ENCODE measurements at regions not wholly inside any gene's neighbourhood (a gene's known extent, or its start where the extent isn't known, plus 50 kb on each side); places are given as distances from the start of the nearest gene placed in this dataset.

- intact Hi-C loops (cut with micrococcal nuclease), result no loop called here
These were observed 202.0 kb upstream of the SNX19 start for GRCh38 chr11:131118247-131118646.

DNA sequence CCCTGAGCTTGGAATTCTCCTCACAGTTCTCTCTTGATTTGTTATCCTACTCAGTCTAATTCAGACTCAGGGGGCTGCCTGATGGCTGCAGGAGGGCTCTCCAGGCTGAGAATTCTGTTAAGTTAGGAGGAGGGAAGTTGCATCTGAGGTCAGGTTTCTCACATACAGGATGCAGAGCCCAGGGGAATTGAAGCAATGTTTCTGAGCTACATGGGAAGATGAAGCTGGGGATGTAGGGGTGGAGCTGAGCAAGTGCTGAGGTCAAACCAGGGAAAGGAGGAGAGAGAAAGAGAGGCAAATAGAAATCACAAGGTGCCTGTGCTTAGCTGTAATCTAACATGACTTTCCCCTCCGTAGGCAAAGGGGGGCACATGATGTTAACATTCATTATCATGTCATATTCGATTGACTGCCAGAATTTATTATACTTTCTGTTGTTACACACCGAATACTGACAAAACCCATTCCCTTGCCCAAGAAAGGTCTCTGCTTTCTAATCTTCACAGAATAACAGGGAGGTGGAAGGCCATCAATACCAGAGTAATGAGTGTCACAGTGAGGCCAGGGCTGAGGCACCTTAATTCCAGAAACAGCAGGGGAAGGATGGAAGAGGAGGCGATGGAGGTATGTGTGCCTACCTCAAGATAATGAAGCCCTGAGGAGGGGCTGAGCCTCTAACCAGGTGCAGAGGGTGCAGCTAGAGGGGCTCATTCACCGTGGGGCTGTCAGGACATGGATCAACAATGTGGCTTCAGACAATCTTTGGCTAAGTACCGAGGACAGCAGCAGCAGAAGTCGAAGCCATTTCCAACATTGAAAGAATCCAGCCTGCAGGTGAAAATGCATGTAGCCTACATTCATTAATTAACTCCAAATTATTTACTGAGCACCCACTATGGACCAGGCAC is 205.4 kb upstream of the SNX19 start:
- intact Hi-C loops (cut with micrococcal nuclease), result no loop called here

GRCh38 chr11:131122448-131122847 is 206.2 kb upstream of the SNX19 start:
- intact Hi-C loops (cut with micrococcal nuclease), result no loop called here

- intact Hi-C loops (cut with micrococcal nuclease), result no loop called here
These were observed 213.2 kb upstream of the SNX19 start for GRCh38 chr11:131129474-131129873.

DNA sequence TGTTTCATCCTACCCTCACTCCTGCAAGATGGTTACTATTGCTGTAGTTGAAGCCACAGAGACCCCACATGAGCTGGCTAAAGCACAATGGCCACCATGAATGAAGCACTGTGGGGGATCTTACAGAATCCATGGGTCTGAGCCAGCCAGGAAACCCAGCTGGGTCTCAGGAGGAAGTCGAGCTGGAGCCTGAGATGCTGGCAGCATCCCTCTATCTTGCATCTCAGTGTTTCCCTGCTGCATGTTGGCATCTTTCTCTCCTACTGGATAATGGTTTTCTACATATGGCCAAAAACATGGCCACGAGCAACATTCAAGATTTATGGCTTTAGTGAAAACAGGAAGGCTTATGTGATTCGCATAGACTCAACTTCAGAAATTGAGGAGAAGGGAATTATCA is 219.3 kb upstream of the SNX19 start:
- intact Hi-C loops (cut with micrococcal nuclease), result no loop called here

- intact Hi-C loops (cut with micrococcal nuclease), result no loop called here
These were observed 220.2 kb upstream of the SNX19 start for GRCh38 chr11:131136486-131136885.

GRCh38 chr11:131137046-131137445 is 220.8 kb upstream of the SNX19 start:
- intact Hi-C loops (cut with micrococcal nuclease), result no loop called here

DNA sequence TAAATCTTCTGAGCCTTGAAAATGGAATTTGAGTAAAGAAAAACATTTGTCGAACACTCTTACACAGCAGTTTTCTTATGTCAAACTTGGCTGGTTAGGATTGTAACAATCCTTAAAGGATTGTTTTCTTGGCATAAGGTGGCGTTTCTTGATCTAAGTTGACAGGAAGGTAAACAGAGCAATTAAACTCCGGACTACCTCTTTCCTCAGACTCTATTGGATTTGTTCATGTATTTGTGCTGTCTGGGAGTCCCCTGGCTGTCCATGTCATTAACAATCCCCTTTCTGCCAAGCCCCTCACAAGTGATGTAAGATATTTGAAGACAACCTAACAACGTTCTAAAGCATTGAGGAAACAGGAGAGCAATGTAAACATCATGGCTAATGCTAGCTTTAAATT is 222.5 kb upstream of the SNX19 start:
- intact Hi-C loops (cut with micrococcal nuclease), result no loop called here

DNA sequence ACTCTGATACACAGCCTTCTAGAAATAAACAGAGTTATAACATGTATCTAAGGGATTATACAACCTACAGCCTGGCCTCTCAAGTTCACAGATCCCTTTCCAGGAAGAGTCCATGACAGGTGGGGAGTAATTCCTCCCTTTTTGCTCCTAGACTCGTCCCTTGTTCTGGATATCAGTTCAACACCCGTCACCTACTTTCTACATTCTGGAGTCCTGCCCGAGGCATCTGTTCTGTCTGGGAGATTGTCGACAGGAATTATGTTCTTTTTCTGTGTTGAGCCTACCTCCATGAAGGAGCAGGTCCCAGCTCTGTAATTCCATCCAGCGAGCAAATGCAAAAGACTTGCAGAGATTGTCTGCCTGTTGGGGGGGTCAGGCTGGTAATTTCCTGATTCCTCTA is 224.6 kb upstream of the NTM start:
- intact Hi-C loops (cut with micrococcal nuclease), result no loop called here

GRCh38 chr11:131146827-131147490 is 223.5 kb upstream of the NTM start:
- intact Hi-C loops (cut with micrococcal nuclease), result no loop called here

DNA sequence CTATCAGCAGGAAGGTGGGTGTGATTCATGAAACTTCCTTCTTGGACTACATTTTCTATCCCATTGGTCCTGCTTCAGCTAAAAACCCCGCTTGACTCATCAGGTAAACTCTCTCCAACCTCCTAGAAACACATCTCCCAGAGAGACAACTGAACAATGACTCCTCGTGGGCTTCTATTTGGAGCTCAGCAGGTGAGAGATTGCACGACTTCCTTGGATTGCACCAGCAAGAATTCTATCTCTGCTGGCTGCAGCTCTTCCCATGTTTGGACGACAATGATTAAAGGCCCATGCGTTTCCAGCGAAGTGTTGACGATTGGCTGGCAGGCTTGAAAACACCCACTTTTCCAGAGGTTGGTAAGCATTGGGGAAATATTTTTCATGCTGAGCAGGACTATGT is 216.1 kb upstream of the NTM start:
- intact Hi-C loops (cut with micrococcal nuclease), result no loop called here

DNA sequence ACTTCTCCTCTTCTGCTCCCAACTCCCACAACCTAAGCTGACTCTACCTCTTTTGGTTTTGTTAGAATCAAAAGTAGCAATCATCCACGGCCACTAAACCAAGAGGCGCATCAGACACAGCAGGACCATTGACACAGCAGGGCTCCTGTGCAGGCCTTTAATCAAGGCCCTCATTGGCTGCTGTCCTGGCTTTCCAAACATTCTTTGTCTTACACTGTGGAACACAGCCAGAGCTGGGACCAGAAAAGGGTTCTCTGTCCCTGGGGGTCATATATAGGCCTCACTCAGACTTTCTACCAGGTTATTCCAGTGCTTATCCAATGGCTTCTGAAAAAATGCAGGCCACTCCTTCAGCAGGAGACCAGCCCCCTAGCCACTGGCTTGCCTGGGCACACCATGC is 212.7 kb upstream of the NTM start:
- intact Hi-C loops (cut with micrococcal nuclease), result no loop called here

GRCh38 chr11:131160846-131161245 is 209.6 kb upstream of the NTM start:
- intact Hi-C loops (cut with micrococcal nuclease), result no loop called here

- intact Hi-C loops (cut with micrococcal nuclease), result no loop called here
These were observed 206.8 kb upstream of the NTM start for GRCh38 chr11:131163613-131164012.

- intact Hi-C loops (cut with micrococcal nuclease), result no loop called here
These were observed 205.4 kb upstream of the NTM start for GRCh38 chr11:131165036-131165435.

DNA sequence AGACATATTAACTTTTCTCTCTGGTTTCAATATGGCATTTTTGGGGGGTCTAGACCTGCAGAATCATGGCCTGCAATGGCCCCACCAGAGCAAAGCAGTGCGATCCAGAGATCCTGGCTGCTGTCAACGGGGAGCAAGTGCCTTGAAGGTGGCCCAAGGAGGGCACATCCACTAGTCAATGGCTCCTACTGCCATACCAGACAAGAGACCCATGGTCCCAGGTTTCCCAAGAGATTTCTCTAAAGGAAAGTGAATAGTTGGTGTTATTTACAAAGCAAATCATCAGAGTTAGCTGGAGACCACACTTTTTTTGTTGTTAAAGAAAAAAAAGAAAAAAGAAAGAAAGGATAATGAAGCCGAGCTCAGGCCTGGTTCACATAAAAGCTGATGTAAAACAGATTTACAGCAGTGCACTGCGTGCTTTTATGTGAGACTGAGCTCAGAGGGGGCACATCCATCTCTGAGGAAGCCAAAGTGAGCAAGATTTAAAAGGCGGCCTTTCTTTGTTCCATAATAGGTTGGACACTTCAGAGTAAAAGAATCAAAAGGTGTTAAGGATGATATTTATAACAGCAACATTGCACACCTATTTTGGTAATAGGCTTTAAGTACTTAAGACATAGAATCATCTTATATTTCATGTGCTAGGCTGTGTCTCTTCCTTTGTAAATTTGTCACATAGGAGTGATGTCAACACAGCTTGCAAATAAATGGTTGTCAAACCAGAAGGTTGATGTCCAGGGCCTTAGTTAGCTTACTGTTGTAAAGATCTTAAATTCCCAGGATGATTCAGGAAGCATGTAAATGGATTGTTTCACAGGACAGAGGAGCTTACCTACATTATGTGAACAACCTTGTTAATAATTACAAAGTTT is 201.3 kb upstream of the NTM start:
- intact Hi-C loops (cut with micrococcal nuclease), result no loop called here

GRCh38 chr11:131172011-131172410 is 198.4 kb upstream of the NTM start:
- intact Hi-C loops (cut with micrococcal nuclease), result no loop called here

- intact Hi-C loops (cut with micrococcal nuclease), result no loop called here
These were observed 192.4 kb upstream of the NTM start for GRCh38 chr11:131178020-131178419.

- intact Hi-C loops (cut with micrococcal nuclease), result no loop called here
These were observed 191.8 kb upstream of the NTM start for GRCh38 chr11:131178596-131178995.

GRCh38 chr11:131179836-131180235 is 190.6 kb upstream of the NTM start:
- intact Hi-C loops (cut with micrococcal nuclease), result no loop called here

DNA sequence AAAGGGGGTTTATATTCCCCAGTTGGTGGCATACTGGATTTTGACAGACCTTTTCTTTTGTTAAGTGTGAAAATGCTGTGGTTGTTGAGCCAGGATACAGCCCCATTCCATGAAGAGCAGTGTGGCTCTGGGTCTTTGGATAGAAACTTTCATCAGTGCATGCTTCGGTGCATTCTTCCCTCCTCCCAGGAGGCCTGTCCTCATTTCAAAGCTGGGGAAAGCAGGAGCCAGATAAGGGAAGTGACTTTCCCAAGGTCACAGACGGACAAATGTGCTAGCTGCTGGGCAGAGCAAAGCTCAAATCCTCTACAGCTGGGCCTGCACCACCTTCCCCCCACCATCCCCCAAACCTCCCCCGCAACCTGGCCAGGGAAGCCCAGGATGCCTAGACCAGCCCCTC is 184.5 kb upstream of the NTM start:
- intact Hi-C loops (cut with micrococcal nuclease), result no loop called here

GRCh38 chr11:131186629-131187101 is 183.8 kb upstream of the NTM start:
- intact Hi-C loops (cut with micrococcal nuclease), result no loop called here

Measured in T-helper 1 cell treated with Interleukin-12 subunit alpha and Interleukin-12 subunit beta and Interleukin-4 antibody, amounts not matched to agents 30 ng/mL and 1 ng/mL, for 36 hours (primary cell).